GM19239 (cell line): ENCODE measurements at regions not wholly inside any gene's neighbourhood (a gene's known extent, or its start where the extent isn't known, plus 50 kb on each side); places are given as distances from the start of the nearest gene placed in this dataset.
"Not testable (repeated sequence)": the region's sequence is repeated elsewhere in the genome, so short reads cannot be mapped to it uniquely, and the experiment has no call there.

Experiments used
- DNase-seq: peaks from one replicate; pipeline ENCODE4 v3.0.0; 2011; ENCODE audit warnings: low spot score; ENCODE audit not compliant: insufficient read length
- FAIRE-seq: peaks from 2 replicates; lab custom pipeline; 2011; peaks lifted over from hg19 to GRCh38; lab: Jason Lieb, UNC

DNA sequence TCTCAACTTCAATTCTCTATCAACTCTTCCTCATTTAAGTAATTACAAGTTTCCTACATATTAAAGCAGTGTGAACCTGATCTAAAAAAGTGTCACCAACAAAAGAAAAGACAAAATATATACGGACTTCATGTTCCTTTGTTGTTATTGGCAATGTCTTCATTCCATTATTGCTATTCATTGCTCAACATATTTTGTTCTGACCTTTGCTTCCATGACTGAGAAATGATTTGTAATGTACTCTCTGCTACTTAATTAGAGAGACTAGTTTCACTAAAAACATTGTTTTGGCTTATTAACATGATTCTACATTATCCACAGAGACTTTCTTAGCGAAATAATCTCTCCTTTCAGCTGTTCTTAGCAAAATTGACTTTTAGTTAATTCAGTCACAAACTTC lies 657.2 kb upstream of the ROBO1 start:
- no peak for DNase-seq
- FAIRE-seq, result no peak

GRCh38 chr3:80408030-80408721 lies 640.4 kb upstream of the ROBO1 start:
- FAIRE-seq, result no peak
- DNase-seq, result no peak

DNA sequence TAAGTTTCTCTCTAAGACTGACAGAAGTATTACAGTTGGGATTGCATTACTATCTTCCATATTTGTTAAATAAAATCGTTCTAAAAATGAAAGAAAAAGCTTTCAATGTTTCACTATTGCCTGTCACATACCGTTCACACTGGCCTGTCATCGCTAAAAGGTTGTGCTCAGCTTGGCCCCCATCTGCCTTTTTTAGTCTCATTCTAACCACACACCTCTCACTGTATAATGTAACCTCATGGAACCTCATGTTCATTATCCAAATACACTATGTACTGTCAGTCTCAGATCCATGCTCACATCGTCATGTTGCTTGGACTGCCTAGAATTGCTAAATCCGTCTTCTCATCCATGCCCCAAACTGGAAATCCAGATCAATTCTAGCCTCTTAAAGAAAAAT lies 637.8 kb upstream of the ROBO1 start:
- no peak for DNase-seq
- no peak for FAIRE-seq

GRCh38 chr3:80395023-80395422 lies 627.2 kb upstream of the ROBO1 start:
- no peak for FAIRE-seq

DNA sequence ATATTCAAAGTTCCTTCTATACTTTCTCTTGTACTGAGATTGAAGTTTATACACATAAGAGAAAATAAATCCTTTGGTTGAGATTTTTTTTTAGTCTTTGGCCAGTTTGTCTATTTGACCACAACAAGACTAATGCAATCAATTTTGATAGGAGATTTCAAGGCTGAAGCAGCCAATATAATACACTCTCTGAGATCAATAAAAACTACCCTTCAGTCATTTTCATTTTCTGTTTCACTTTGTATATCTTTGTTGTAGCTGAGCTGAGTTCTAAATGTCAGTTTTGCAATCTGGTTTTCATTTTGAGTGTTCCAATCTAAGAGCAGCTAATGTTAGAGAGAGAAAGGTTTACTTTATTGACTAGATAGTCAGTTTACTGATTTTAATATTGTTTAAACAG lies 623.8 kb upstream of the ROBO1 start:
- FAIRE-seq (no peak), DNase-seq (no peak)

More at GRCh38 chr3:80395023-80395422, 627.2 kb upstream of the ROBO1 start:
- DNase-seq, result no peak

DNA sequence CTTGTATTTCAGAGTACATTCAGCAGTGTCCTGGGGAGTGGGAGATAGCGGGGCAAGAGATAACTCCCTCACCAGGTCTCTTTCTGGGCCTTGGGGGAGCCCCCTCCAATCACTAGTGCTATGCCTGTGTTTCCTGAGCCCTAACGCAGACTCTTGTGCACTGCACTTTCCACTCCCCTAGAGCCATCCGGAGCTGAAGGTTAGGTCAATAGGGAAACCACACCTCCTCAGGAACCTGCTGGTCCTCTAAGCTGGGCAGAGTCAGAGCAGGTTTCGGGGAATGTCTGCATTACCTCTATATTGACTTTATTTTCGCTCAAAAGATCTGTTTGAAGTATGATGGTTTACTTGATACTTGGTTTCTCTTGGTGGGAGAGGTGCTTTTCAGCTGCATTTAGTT lies 617.0 kb upstream of the ROBO1 start:
- FAIRE-seq, result no peak

GRCh38 chr3:80374423-80374822 lies 606.6 kb upstream of the ROBO1 start:
- FAIRE-seq, result no peak
- no peak for DNase-seq

More for the DNA sequence above, 617.0 kb upstream of the ROBO1 start:
- DNase-seq, result no peak

GRCh38 chr3:80368616-80369015 lies 600.8 kb upstream of the ROBO1 start:
- DNase-seq (no peak), FAIRE-seq (no peak)

DNA sequence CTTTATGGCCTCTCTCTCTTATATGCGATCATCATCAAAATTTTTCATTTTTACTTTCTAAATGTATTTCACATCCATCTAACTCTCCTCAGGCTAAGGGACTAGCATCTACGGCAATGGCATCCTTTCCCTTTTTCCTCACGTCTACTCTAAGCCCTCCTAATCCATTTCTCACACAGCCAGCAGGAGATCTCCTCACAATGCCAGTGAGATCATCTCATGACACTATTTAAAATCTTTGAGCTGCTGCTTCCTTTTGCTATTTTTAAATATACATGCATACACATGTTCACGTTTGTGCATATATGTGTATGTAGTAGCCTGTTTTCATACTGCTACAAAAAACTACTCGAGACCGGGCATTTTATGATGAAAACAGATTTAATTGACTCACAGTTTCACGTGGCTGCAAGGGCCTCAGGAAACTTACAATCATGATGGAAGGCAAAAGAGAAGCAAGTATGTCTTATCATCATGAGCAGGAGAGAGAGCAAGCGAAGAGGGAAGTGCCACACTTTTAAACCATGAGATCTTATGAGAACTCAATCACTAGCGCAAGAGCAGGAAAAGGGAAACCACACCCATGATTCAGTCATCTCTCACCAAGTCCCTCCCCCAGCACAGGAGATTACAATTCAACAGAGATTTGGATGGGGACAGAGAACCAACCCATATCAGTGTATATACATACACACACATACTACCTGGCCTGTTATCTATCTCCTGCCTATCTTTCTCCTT lies 599.2 kb upstream of the ROBO1 start:
- no peak for DNase-seq
- no peak for FAIRE-seq

DNA sequence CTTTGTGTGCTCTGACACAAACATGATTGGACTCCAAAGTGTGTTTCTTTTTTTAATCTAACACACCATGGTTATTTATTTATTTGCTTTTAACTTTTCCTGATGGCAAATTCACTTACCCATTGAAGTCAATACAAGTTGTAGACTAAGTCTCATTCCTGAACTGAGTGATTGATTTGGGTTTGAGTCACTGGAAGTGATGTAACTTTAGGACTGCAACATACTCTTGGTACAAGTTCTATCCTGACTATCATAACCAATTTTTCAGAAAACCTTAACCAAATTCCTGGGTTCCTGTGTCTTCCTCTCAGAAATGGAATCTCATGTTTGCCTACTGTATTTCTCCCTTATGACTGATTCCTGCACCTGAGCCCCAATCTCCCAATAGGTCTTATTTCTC lies 590.0 kb upstream of the ROBO1 start:
- FAIRE-seq, result no peak
- no peak for DNase-seq

DNA sequence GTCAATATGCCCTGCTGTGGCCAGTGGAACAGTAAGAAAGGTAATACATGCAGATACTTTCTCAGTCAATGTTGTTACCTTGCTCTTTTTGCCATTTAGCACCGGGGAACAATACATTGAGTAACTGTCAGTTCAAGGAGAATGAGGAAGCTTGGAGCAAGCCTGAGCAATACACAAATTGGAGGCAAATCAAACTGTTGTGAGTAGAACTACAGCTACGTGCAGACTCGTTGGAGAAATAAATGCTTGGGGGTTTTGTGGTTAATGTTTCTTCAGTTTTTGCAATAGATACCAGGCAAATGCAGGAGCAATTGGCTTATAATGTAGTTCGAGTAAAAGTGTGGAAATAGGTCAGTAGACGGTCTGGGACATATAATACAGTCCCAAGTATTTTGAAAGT lies 587.3 kb upstream of the ROBO1 start:
- FAIRE-seq (no peak), DNase-seq (no peak)

- DNase-seq (no peak), FAIRE-seq (no peak)
Measured at GRCh38 chr3:80351201-80351600, 583.4 kb upstream of the ROBO1 start.

- DNase-seq, result no peak
- FAIRE-seq, result no peak
Measured at GRCh38 chr3:80350771-80351170, 583.0 kb upstream of the ROBO1 start.

DNA sequence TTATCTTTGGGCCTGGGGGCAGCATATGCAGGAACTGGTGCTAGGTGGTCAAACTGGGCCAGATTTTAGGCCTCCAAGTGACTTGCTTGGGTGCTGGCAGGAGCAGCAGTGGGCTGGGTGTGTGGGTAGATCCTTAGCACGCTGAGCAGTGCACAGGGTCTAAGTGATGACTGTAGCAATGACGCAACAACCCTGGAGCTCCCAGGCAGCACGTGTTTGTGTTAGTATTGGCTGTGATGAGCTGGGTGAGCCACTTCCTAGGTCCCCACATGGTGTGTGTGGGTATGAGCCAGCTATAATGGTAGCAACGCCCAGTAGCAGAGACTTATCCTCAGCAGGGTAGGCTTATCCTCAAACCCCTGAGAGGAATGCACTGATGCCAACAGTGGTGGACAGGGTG lies 570.6 kb upstream of the ROBO1 start:
- DNase-seq, result no peak
- no peak for FAIRE-seq

DNA sequence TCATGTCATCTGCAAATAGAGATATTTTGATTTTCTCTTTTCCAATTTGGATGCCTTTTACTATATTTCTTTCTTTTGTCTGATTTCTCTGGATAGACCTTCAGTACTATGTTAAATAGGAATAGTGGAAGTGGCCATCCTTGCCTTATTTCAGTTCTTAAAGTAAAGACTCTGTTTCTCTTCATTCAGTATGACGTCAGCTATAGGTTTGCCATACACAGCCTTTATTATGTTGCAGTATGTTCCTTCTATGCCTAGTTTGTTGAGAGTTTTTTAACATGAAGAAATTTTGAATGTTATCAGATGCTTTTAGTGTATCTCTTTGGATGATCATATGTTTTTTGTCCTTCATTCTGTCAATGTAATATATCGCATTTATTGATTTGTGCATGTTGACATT lies 566.7 kb upstream of the ROBO1 start:
- no peak for FAIRE-seq
- DNase-seq, result no peak

GRCh38 chr3:80331494-80332170 lies 563.8 kb upstream of the ROBO1 start:
- no peak for FAIRE-seq
- DNase-seq, result no peak

DNA sequence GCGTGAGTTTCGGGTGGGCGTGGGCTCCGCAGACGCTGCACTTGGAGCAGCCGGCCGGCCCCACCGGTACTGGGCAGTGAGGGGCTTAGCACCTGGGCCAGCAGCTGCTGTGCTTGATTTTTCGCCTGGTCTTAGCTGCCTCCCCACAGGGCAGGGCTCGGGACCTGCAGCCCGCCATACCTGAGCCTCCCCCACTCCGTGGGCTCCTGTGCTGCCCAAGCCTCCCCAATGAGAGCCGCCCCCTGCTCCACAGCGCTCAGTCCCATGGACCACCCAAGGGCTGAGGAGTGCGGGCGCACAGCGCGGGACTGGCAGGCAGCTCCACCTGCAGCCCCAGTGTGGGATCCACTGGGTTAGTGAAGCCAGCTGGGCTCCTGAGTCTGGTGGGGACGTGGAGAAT lies 546.7 kb upstream of the ROBO1 start:
- not testable (repeated sequence) for DNase-seq, FAIRE-seq

DNA sequence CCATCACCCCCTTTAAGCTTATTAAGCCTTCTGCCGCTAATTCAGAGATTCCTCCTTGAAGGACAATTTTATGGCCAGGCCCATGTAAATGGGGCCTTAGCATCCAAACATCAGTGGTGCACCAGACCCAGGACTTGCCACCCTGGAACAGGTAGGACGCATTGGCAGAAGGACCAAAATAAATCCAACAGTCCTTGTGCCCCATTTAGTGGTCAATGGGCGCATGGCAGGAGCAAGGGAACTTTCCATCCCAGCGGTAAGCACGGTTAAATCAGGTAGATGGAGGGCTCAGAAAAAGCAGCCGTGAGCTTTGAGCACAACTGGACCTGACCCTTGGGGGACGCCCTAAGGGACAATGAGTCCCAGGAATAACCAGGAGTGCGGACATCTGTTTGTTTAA lies 540.8 kb upstream of the ROBO1 start:
- no peak for FAIRE-seq
- no peak for DNase-seq

DNA sequence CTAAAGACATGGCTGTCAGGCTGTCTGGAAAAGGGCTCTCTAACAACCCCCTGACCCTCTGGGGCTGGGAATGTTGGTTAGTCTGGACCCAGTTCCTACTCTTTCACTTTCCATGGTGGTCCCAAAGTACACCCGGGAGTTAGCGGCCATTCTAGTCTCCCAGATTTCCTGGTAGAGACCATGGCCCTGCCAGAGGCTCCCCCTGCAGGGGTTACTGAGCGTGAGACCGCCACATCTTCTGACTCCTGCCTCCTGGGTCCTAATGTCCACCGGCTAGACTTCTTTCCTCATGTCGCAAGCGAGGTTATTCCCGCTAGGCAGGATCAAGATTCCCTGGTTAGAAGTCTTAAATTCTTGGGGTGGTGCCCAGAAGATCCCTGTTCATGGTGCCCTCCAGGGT lies 540.0 kb upstream of the ROBO1 start:
- FAIRE-seq (no peak), DNase-seq (no peak)

DNA sequence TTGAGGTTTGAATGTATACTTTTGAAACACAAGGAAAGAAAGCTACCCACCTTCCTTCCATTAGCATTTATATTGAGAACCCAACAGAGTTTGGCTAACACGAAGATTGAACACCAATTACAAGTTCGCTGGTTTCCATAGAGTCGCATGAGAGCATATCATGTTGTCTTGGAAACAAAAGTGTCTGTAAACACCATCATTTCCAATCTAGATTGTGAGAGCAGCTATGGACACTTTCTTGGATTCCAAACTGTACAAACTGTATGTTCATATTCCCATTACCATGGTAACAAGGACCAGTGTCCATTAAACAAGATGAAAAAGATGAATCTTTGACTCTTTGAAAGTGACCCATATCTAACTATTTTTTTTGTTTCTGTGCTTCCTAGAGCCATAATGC lies 529.9 kb upstream of the ROBO1 start:
- DNase-seq, result no peak
- FAIRE-seq, result no peak

DNA sequence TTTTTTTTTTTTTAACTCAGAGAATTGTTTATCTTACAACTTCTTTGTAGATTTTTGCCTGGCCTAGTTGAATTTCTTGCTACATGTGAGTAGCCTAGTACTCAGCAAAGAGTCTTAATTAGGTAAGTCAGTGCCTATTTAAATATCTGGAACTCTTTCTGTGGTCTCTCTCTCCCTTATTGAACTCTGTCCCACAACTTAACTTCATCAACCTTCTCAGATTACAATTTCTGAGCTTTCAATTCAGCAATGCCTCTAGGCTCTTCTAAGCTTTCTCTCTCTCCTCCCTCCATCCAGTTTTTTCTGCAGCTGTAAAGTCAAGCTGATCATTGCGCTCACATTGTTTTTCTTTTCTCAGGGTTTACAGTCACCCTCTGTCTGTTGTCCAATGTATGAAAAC lies 517.6 kb upstream of the ROBO1 start:
- no peak for FAIRE-seq
- no peak for DNase-seq
